ENCODE measurements at regions not wholly inside any gene's neighbourhood (a gene's known extent, or its start where the extent isn't known, plus 50 kb on each side); places are given as distances from the start of the nearest gene placed in this dataset.

- Histone ChIP-seq H3K4me2 (ENCODE audit: low read length) (no peak overlapping the region), H3K79me2 (ENCODE audit: insufficient read depth, low read length) (no peaks in the 10 kb centered on the region), H3K4me3 (ENCODE audit: low read depth, low read length, poor library complexity, severe bottlenecking) (no peak overlapping the region), H2AFZ (ENCODE audit: low read length) (no peak overlapping the region), H3K27me3 (ENCODE audit: insufficient read depth, low read length) (no peaks in the 10 kb centered on the region), H3K9me3 (ENCODE audit: low read length) (no peaks in the 10 kb centered on the region), H3K9ac (ENCODE audit: low read length) (no peak overlapping the region), H3K27ac (ENCODE audit: low read depth, low read length, poor library complexity, severe bottlenecking) (no peak overlapping the region), H3K9me2 (ENCODE audit: low read depth, low read length) (no peaks in the 10 kb centered on the region), H3F3A (ENCODE audit: insufficient read depth, low read length) (no peaks in the 10 kb centered on the region), H4K20me1 (ENCODE audit: insufficient read depth, low read length) (no peaks in the 10 kb centered on the region), H3K4me1 (ENCODE audit: insufficient read depth, low read length, severe bottlenecking) (peaks cover 18% of the 10 kb centered on the region), H3K36me3 (ENCODE audit: insufficient read depth, low read length) (no peaks in the 10 kb centered on the region)
- TF ChIP-seq, protein P1, sequence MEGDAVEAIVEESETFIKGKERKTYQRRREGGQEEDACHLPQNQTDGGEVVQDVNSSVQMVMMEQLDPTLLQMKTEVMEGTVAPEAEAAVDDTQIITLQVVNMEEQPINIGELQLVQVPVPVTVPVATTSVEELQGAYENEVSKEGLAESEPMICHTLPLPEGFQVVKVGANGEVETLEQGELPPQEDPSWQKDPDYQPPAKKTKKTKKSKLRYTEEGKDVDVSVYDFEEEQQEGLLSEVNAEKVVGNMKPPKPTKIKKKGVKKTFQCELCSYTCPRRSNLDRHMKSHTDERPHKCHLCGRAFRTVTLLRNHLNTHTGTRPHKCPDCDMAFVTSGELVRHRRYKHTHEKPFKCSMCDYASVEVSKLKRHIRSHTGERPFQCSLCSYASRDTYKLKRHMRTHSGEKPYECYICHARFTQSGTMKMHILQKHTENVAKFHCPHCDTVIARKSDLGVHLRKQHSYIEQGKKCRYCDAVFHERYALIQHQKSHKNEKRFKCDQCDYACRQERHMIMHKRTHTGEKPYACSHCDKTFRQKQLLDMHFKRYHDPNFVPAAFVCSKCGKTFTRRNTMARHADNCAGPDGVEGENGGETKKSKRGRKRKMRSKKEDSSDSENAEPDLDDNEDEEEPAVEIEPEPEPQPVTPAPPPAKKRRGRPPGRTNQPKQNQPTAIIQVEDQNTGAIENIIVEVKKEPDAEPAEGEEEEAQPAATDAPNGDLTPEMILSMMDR (IDR thresholded peaks at IDR 0.05; ENCODE audit: low read length), result no peak
- TF ChIP-seq EZH2 (IDR thresholded peaks at IDR 0.05; ENCODE audit: borderline replicate concordance, low read length), result no peak
These were observed 818.6 kb downstream of the SLITRK6 start for GRCh38 chr13:84980571-84980970.

- no peaks in the 10 kb centered on the region for H3K36me3 ChIP-seq (ENCODE audit: insufficient read depth, low read length)
- no peak overlapping the region for H3K4me2 ChIP-seq (ENCODE audit: low read length)
- no peaks in the 10 kb centered on the region for H3F3A ChIP-seq (ENCODE audit: insufficient read depth, low read length)
- TF ChIP-seq, protein P1 (IDR thresholded peaks at IDR 0.05; ENCODE audit: low read length), result no peak
- no peak for TF ChIP-seq EZH2 (IDR thresholded peaks at IDR 0.05; ENCODE audit: borderline replicate concordance, low read length)
- H3K4me1 ChIP-seq (ENCODE audit: insufficient read depth, low read length, severe bottlenecking), result peaks cover 18% of the 10 kb centered on the region
- H3K79me2 ChIP-seq (ENCODE audit: insufficient read depth, low read length), result no peaks in the 10 kb centered on the region
- no peak overlapping the region for H3K27ac ChIP-seq (ENCODE audit: low read depth, low read length, poor library complexity, severe bottlenecking)
- H3K9me3 ChIP-seq (ENCODE audit: low read length), result no peaks in the 10 kb centered on the region
- no peak overlapping the region for H3K9ac ChIP-seq (ENCODE audit: low read length)
- H3K9me2 ChIP-seq (ENCODE audit: low read depth, low read length), result no peaks in the 10 kb centered on the region
- H2AFZ ChIP-seq (ENCODE audit: low read length), result no peak overlapping the region
- no peak overlapping the region for H3K4me3 ChIP-seq (ENCODE audit: low read depth, low read length, poor library complexity, severe bottlenecking)
- H3K27me3 ChIP-seq (ENCODE audit: insufficient read depth, low read length), result no peaks in the 10 kb centered on the region
- H4K20me1 ChIP-seq (ENCODE audit: insufficient read depth, low read length), result no peaks in the 10 kb centered on the region
These were observed 820.4 kb downstream of the SLITRK6 start for GRCh38 chr13:84978851-84979250.

- no peak overlapping the region for H3K4me3 ChIP-seq (ENCODE audit: low read depth, low read length, poor library complexity, severe bottlenecking)
These were observed 825.6 kb downstream of the SLITRK6 start for GRCh38 chr13:84973661-84974060.

More at GRCh38 chr13:84973661-84974060, 825.6 kb downstream of the SLITRK6 start:
- no peaks in the 10 kb centered on the region for H3K9me3 ChIP-seq (ENCODE audit: low read length)
- peaks cover 6% of the 10 kb centered on the region for H3K4me1 ChIP-seq (ENCODE audit: insufficient read depth, low read length, severe bottlenecking)
- no peaks in the 10 kb centered on the region for H3K36me3 ChIP-seq (ENCODE audit: insufficient read depth, low read length)
- no peaks in the 10 kb centered on the region for H3K9me2 ChIP-seq (ENCODE audit: low read depth, low read length)
- H3K27me3 ChIP-seq (ENCODE audit: insufficient read depth, low read length), result no peaks in the 10 kb centered on the region
- H3K79me2 ChIP-seq (ENCODE audit: insufficient read depth, low read length), result no peaks in the 10 kb centered on the region
- H4K20me1 ChIP-seq (ENCODE audit: insufficient read depth, low read length), result no peaks in the 10 kb centered on the region
- H3F3A ChIP-seq (ENCODE audit: insufficient read depth, low read length), result no peaks in the 10 kb centered on the region
- H3K27ac ChIP-seq (ENCODE audit: low read depth, low read length, poor library complexity, severe bottlenecking), result no peak overlapping the region
- H2AFZ ChIP-seq (ENCODE audit: low read length), result no peak overlapping the region
- H3K4me2 ChIP-seq (ENCODE audit: low read length), result no peak overlapping the region
- no peak for TF ChIP-seq EZH2 (IDR thresholded peaks at IDR 0.05; ENCODE audit: borderline replicate concordance, low read length)
- TF ChIP-seq, protein P1 (IDR thresholded peaks at IDR 0.05; ENCODE audit: low read length), result no peak
- H3K9ac ChIP-seq (ENCODE audit: low read length), result no peak overlapping the region
